Tibial nerve (tissue), 4 donors: ENCODE measurements at regions not wholly inside any gene's neighbourhood (a gene's known extent, or its start where the extent isn't known, plus 50 kb on each side); places are given as distances from the start of the nearest gene placed in this dataset.

Source experiments
- DNase-seq, 2 donors: peaks; one replicate each; pipeline ENCODE4 v3.0.0-alpha.2; 2019; ENCODE audit warnings: low spot score in 2 of 2
- H3K27ac ChIP-seq, 4 donors: fragments of 200-600 bp; sonication (generic) in 3 of 4; one replicate each; pipeline ENCODE4 v1.5.1; 2017 to 2019; ENCODE audit warnings: mild to moderate bottlenecking in 1 of 4
- H3K27me3 ChIP-seq, 2 donors: fragments of 200-600 bp; sonication (generic) in 1 of 2; one replicate each; pipeline versions ENCODE4 v1.5.1 to v1.6.0; 2017 to 2019
- H3K36me3 ChIP-seq, 3 donors: fragments of 200-600 bp; sonication (generic); one replicate each; pipeline ENCODE4 v1.5.1; 2018 to 2019
- H3K4me1 ChIP-seq, 4 donors: fragments of 200-600 bp; sonication (generic) in 3 of 4; one replicate each; pipeline ENCODE4 v1.5.1; 2017 to 2019
- H3K4me3 ChIP-seq, 4 donors: fragments of 200-600 bp; sonication (generic) in 3 of 4; one replicate each; pipeline ENCODE4 v1.5.1; 2017 to 2019; ENCODE audit warnings: mild to moderate bottlenecking in 1 of 4, moderate library complexity in 1 of 4
- H3K9me3 ChIP-seq, 4 donors: fragments of 200-600 bp; sonication (generic) in 3 of 4; one replicate each; pipeline ENCODE4 v1.5.1; 2017 to 2019
- CTCF ChIP-seq, 5 experiments: fragments of 200-600 bp in 3 of 5; fragments of 450-650 bp in 2 of 5; sonication (generic) in 3 of 5; IDR thresholded peaks; one replicate each; pipeline ENCODE4 v1.5.1; 2016 to 2019; ENCODE audit warnings: antibody characterized with exemption in 5 of 5, mild to moderate bottlenecking in 3 of 5, moderate library complexity in 2 of 5
- EP300 ChIP-seq, 2 donors: sonication (generic); formaldehyde crosslinking; IDR thresholded peaks; one replicate each; pipeline ENCODE4 v1.6.1; 2017; ENCODE audit warnings: antibody characterized with exemption in 2 of 2, mild to moderate bottlenecking in 1 of 2
- POLR2A ChIP-seq, 2 donors: fragments of 450-650 bp; IDR thresholded peaks; one replicate each; pipeline ENCODE4 v1.6.1; 2017; ENCODE audit warnings: antibody characterized with exemption in 2 of 2, mild to moderate bottlenecking in 2 of 2, moderate library complexity in 2 of 2
- WGBS, 2 donors: methylation state at CpG; one replicate each; pipeline ENCODE4 v1.1.5; 2018; 5-methylcytosine and 5-hydroxymethylcytosine counted together

- Histone ChIP-seq H3K4me1 (no peaks in the 10 kb centered on the region), H3K4me3 (no peak overlapping the region), H3K27me3 (no peaks in the 10 kb centered on the region), H3K27ac (no peak overlapping the region), H3K36me3 (no peaks in the 10 kb centered on the region), H3K9me3 (no peaks in the 10 kb centered on the region)
- TF ChIP-seq CTCF (IDR thresholded peaks at IDR 0.05), result no peak
- TF ChIP-seq POLR2A (IDR thresholded peaks at IDR 0.05), result no peak
- no peak for TF ChIP-seq EP300 (IDR thresholded peaks at IDR 0.05)
- no peak for DNase-seq
- 94 to 96% methylated on average over 1 of the region's 1 CpG for WGBS, 2 donors
Measured at GRCh38 chr4:151935411-151935810, 174.6 kb upstream of the GATB start.

DNA sequence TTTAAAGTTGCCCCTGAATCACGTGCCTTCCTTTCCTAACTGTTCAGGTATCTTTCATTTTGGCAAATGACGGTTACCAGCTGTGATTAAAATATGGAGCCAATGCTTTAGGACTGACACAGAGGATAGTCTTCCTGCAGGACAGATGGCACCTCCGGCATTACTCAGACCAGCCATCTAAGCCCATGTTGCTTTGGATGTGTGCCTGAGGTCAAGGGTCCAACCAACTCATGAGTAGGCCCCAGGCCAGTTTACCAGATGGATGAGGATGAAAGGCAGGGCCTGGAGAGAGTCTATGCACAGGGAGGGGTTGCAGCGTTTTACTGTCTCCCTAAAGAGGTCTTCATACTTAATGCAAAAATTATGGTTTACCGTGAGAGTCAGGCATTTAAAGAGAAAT lies 174.0 kb upstream of the GATB start:
- Histone ChIP-seq H3K4me1 (no peaks in the 10 kb centered on the region), H3K27ac (no peak overlapping the region), H3K36me3 (no peaks in the 10 kb centered on the region), H3K9me3 (no peaks in the 10 kb centered on the region), H3K27me3 (no peaks in the 10 kb centered on the region), H3K4me3 (no peak overlapping the region)
- WGBS, 2 donors, result 81 to 85% methylated on average over 5 of the region's 5 CpGs
- TF ChIP-seq CTCF (IDR thresholded peaks at IDR 0.05) (no peak), POLR2A (IDR thresholded peaks at IDR 0.05) (no peak), EP300 (IDR thresholded peaks at IDR 0.05) (no peak)
- DNase-seq, result no peak

DNA sequence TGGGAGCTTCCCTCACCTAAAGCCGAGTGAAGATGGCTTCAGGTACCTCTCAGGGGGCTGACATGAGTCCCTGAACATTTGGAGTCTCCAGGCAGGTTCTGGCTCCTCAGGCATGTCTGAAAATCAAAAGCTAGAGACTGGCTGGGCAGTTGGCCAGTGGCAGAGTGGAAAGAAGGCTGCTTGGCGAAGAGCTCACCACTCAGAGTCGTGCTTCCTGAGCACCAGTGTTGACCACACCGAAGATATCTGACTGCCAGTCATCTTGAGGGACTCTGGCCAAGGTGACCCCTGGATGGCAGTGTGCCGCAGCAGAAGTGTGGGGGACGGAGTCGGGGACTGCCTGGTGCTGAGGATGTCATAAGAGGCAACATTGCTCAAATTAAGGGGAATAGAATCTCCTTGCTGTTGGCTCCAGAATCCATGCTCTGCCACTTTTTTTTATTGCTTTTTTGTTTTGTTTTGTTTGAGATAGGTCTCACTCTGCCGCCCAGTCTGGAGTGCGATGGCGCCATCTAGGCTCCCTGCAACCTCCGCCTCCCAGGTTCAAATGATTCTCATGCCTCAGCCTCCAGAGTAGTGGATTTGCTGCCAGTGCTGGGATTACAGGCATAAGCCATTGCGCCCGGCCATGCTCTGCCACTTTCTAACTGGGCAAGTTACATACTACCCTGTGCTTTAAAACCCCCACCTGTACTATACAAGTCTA lies 172.5 kb upstream of the GATB start:
- TF ChIP-seq POLR2A (IDR thresholded peaks at IDR 0.05), result no peak
- TF ChIP-seq EP300 (IDR thresholded peaks at IDR 0.05), result no peak
- TF ChIP-seq CTCF (IDR thresholded peaks at IDR 0.05), result no peak
- Histone ChIP-seq H3K4me3 (no peak overlapping the region), H3K36me3 (no peaks in the 10 kb centered on the region), H3K9me3 (no peaks in the 10 kb centered on the region), H3K4me1 (no peaks in the 10 kb centered on the region), H3K27ac (no peak overlapping the region), H3K27me3 (no peaks in the 10 kb centered on the region)
- DNase-seq, result no peak
- WGBS, 2 donors, result 89 to 91% methylated on average over 7 to 13 of the region's 13 CpGs

DNA sequence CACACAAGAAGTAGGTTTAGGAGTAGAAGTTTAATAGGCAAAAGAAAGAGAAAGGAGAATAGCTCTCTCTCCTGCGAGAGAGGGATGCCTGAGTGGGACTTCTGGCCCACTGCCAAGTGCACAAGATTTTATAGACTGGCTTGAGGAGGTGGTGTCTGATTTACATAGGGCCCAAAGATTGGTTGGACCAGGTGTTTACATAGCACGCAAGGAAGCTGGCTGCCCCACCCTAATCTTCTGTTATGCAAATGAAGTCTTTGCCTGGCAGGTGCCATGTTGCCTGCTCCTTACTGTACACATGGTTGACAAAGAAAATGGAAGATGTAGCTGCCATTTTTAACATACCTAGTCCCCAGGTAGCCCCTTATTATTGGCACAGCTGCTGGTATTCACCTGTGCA lies 170.8 kb upstream of the GATB start:
- 61 to 66% methylated on average over 2 of the region's 2 CpGs for WGBS, 2 donors
- H3K27me3 ChIP-seq, result no peaks in the 10 kb centered on the region
- no peak for DNase-seq
- H3K9me3 ChIP-seq, result no peaks in the 10 kb centered on the region
- no peaks in the 10 kb centered on the region for H3K36me3 ChIP-seq
- no peak for TF ChIP-seq EP300 (IDR thresholded peaks at IDR 0.05)
- H3K4me3 ChIP-seq, result no peak overlapping the region
- H3K4me1 ChIP-seq, result no peaks in the 10 kb centered on the region
- H3K27ac ChIP-seq, result no peak overlapping the region

GRCh38 chr4:151930372-151930771 lies 169.6 kb upstream of the GATB start:
- H3K36me3 ChIP-seq, result no peaks in the 10 kb centered on the region
- 78 to 90% methylated on average over 2 of the region's 2 CpGs for WGBS, 2 donors
- TF ChIP-seq CTCF (IDR thresholded peaks at IDR 0.05) (no peak), POLR2A (IDR thresholded peaks at IDR 0.05) (no peak), EP300 (IDR thresholded peaks at IDR 0.05) (no peak)
- H3K9me3 ChIP-seq, result no peaks in the 10 kb centered on the region
- no peak overlapping the region for H3K4me3 ChIP-seq
- no peak for DNase-seq
- H3K27ac ChIP-seq, result no peak overlapping the region
- H3K4me1 ChIP-seq, result no peaks in the 10 kb centered on the region
- H3K27me3 ChIP-seq, result no peaks in the 10 kb centered on the region

DNA sequence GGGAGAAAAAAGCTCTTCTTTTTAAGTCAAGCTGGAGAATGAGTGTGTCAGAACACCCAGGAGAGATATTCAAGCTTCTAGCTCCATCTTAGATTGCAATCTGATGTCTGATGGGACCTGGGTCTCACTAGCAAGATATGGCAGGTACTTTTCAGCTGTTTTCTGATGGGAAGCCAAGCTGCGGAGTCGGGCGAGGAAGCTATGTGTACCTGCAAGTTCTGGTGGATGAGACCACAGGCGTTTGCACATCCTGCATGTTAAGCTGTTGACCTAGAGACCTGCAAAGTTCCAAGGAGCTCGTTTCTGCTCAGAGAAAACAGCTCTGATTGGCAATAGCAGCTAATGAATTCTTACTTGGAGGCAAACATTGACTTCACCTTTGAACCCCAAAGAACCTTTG lies 167.3 kb upstream of the GATB start:
- H3K27ac ChIP-seq, result no peak overlapping the region
- TF ChIP-seq CTCF (IDR thresholded peaks at IDR 0.05), result no peak
- TF ChIP-seq EP300 (IDR thresholded peaks at IDR 0.05), result no peak
- no peak for TF ChIP-seq POLR2A (IDR thresholded peaks at IDR 0.05)
- H3K4me3 ChIP-seq, result no peak overlapping the region
- WGBS, 2 donors, result 70 to 80% methylated on average over 5 of the region's 5 CpGs
- no peaks in the 10 kb centered on the region for H3K9me3 ChIP-seq
- H3K27me3 ChIP-seq, result no peaks in the 10 kb centered on the region
- DNase-seq, result no peak
- H3K4me1 ChIP-seq, result no peaks in the 10 kb centered on the region
- no peaks in the 10 kb centered on the region for H3K36me3 ChIP-seq
